ENCODE measurements at regions not wholly inside any gene's neighbourhood (a gene's known extent, or its start where the extent isn't known, plus 50 kb on each side); places are given as distances from the start of the nearest gene placed in this dataset.

- no peak for DNase-seq
- H3K9me3 Mint-ChIP-seq (ENCODE audit: insufficient read depth) = no peaks in the 10 kb centered on the region
- ChIA-PET POLR2A (interaction anchor here (0.7 to 2.3 kb wide), 2 partner anchors 37 to 45 kb away, joined by 3 to 6 read pairs; no protein-coding TSS in a partner anchor), CTCF (interaction anchor here (0.6 to 4.9 kb wide), 10 partner anchors 14 to 1026 kb away, joined by 3 to 38 read pairs (median 16); partner anchors contain the start of gene ZNF438)
- H3K4me1 Mint-ChIP-seq (ENCODE audit: low read depth) = peaks cover 25% of the 10 kb centered on the region
- no peak overlapping the region for H3K4me3 Mint-ChIP-seq
- H3K27me3 Mint-ChIP-seq (ENCODE audit: low read depth) = peaks cover 20% of the 10 kb centered on the region
- peak overlapping the region; percentile 49 for H3K27ac Mint-ChIP-seq
- ATAC-seq = no peak
- no peaks in the 10 kb centered on the region for H3K36me3 Mint-ChIP-seq (ENCODE audit: low read depth)
Measured at GRCh38 chr10:30782157-30782536, 152.6 kb upstream of the LYZL2 start.

GRCh38 chr10:30781670-30782121, 152.1 kb upstream of the LYZL2 start:
- peaks cover 25% of the 10 kb centered on the region for H3K4me1 Mint-ChIP-seq (ENCODE audit: low read depth)

GRCh38 chr10:30778769-30779168, 149.2 kb upstream of the LYZL2 start:
- Mint-ChIP-seq H3K36me3 (ENCODE audit: low read depth) (no peaks in the 10 kb centered on the region), H3K27ac (no peak overlapping the region), H3K4me1 (ENCODE audit: low read depth) (peaks cover 17% of the 10 kb centered on the region), H3K4me3 (no peak overlapping the region), H3K9me3 (ENCODE audit: insufficient read depth) (no peaks in the 10 kb centered on the region), H3K27me3 (ENCODE audit: low read depth) (peaks cover 17% of the 10 kb centered on the region)
- POLR2A ChIA-PET = no interaction called here
- ATAC-seq = no peak
- DNase-seq = no peak
- CTCF ChIA-PET = no interaction called here

More at GRCh38 chr10:30781670-30782121, 152.1 kb upstream of the LYZL2 start:
- H3K27me3 Mint-ChIP-seq (ENCODE audit: low read depth) = peaks cover 21% of the 10 kb centered on the region
- DNase-seq (no peak), ATAC-seq (no peak)
- CTCF ChIA-PET = interaction anchor here (1.9 to 4.8 kb wide), 4 partner anchors 14 to 44 kb away, joined by 9 to 38 read pairs (median 22); no protein-coding TSS in a partner anchor
- H3K9me3 Mint-ChIP-seq (ENCODE audit: insufficient read depth) = no peaks in the 10 kb centered on the region
- POLR2A ChIA-PET = interaction anchor here (2.3 kb wide), 1 partner anchor 45 kb away, joined by 6 read pairs; no protein-coding TSS in a partner anchor
- H3K27ac Mint-ChIP-seq = no peak overlapping the region
- no peak overlapping the region for H3K4me3 Mint-ChIP-seq
- no peaks in the 10 kb centered on the region for H3K36me3 Mint-ChIP-seq (ENCODE audit: low read depth)

GRCh38 chr10:30775779-30776591, 146.4 kb upstream of the LYZL2 start:
- Mint-ChIP-seq H3K9me3 (ENCODE audit: insufficient read depth) (no peaks in the 10 kb centered on the region), H3K27ac (no peak overlapping the region), H3K27me3 (ENCODE audit: low read depth) (peaks cover 21% of the 10 kb centered on the region), H3K4me3 (no peak overlapping the region), H3K36me3 (ENCODE audit: low read depth) (no peaks in the 10 kb centered on the region), H3K4me1 (ENCODE audit: low read depth) (no peaks in the 10 kb centered on the region)
- POLR2A ChIA-PET = no interaction called here
- ATAC-seq (no peak), DNase-seq (no peak)
- CTCF ChIA-PET = no interaction called here

- H3K27ac Mint-ChIP-seq = no peak overlapping the region
- H3K36me3 Mint-ChIP-seq (ENCODE audit: low read depth) = no peaks in the 10 kb centered on the region
- H3K4me1 Mint-ChIP-seq (ENCODE audit: low read depth) = no peaks in the 10 kb centered on the region
- H3K27me3 Mint-ChIP-seq (ENCODE audit: low read depth) = peaks cover 16% of the 10 kb centered on the region
- H3K9me3 Mint-ChIP-seq (ENCODE audit: insufficient read depth) = no peaks in the 10 kb centered on the region
- CTCF ChIA-PET = interaction anchor here (1.0 to 1.9 kb wide), 3 partner anchors 8 to 10 kb away, joined by 3 to 6 read pairs (median 3); no protein-coding TSS in a partner anchor
- H3K4me3 Mint-ChIP-seq = no peak overlapping the region
- ATAC-seq (no peak), DNase-seq (no peak)
- POLR2A ChIA-PET = no interaction called here
Measured at GRCh38 chr10:30774261-30774660, 144.7 kb upstream of the LYZL2 start.

- POLR2A ChIA-PET = no interaction called here
- H3K4me3 Mint-ChIP-seq = no peak overlapping the region
- no peak for ATAC-seq
Measured at GRCh38 chr10:30773501-30773900, 143.9 kb upstream of the LYZL2 start.

GRCh38 chr10:30770816-30771215, 141.3 kb upstream of the LYZL2 start:
- DNase-seq (no peak), ATAC-seq (no peak)
- Mint-ChIP-seq H3K4me3 (no peak overlapping the region), H3K9me3 (ENCODE audit: insufficient read depth) (no peaks in the 10 kb centered on the region), H3K36me3 (ENCODE audit: low read depth) (no peaks in the 10 kb centered on the region), H3K4me1 (ENCODE audit: low read depth) (no peaks in the 10 kb centered on the region), H3K27ac (no peak overlapping the region), H3K27me3 (ENCODE audit: low read depth) (peaks cover 6% of the 10 kb centered on the region)
- ChIA-PET POLR2A (no interaction called here), CTCF (interaction anchor here (0.6 to 3.3 kb wide), 2 partner anchors 13 to 50 kb away, joined by 3 to 23 read pairs; no protein-coding TSS in a partner anchor)

More at GRCh38 chr10:30773501-30773900, 143.9 kb upstream of the LYZL2 start:
- CTCF ChIA-PET = interaction anchor here (1.2 to 1.9 kb wide), 2 partner anchors 9 to 10 kb away, joined by 3 to 6 read pairs; no protein-coding TSS in a partner anchor
- no peaks in the 10 kb centered on the region for H3K9me3 Mint-ChIP-seq (ENCODE audit: insufficient read depth)
- no peak for DNase-seq
- H3K27ac Mint-ChIP-seq = no peak overlapping the region
- H3K4me1 Mint-ChIP-seq (ENCODE audit: low read depth) = no peaks in the 10 kb centered on the region
- H3K27me3 Mint-ChIP-seq (ENCODE audit: low read depth) = peaks cover 8% of the 10 kb centered on the region
- H3K36me3 Mint-ChIP-seq (ENCODE audit: low read depth) = no peaks in the 10 kb centered on the region

- ChIA-PET CTCF (interaction anchor here (0.6 to 3.3 kb wide), 2 partner anchors 14 to 49 kb away, joined by 3 to 23 read pairs; no protein-coding TSS in a partner anchor), POLR2A (no interaction called here)
- no peak overlapping the region for H3K27ac Mint-ChIP-seq
- no peaks in the 10 kb centered on the region for H3K36me3 Mint-ChIP-seq (ENCODE audit: low read depth)
- ATAC-seq (no peak), DNase-seq (no peak)
- H3K4me1 Mint-ChIP-seq (ENCODE audit: low read depth) = no peaks in the 10 kb centered on the region
- peaks cover 6% of the 10 kb centered on the region for H3K27me3 Mint-ChIP-seq (ENCODE audit: low read depth)
- no peaks in the 10 kb centered on the region for H3K9me3 Mint-ChIP-seq (ENCODE audit: insufficient read depth)
- no peak overlapping the region for H3K4me3 Mint-ChIP-seq
Measured at GRCh38 chr10:30770229-30770628, 140.7 kb upstream of the LYZL2 start.

- ChIA-PET CTCF (interaction anchor here (1.6 to 3.3 kb wide), 2 partner anchors 14 to 21 kb away, joined by 3 to 23 read pairs; no protein-coding TSS in a partner anchor), POLR2A (no interaction called here)
- H3K36me3 Mint-ChIP-seq (ENCODE audit: low read depth) = no peaks in the 10 kb centered on the region
- no peaks in the 10 kb centered on the region for H3K9me3 Mint-ChIP-seq (ENCODE audit: insufficient read depth)
- peaks cover 4% of the 10 kb centered on the region for H3K4me1 Mint-ChIP-seq (ENCODE audit: low read depth)
- ATAC-seq = no peak
- H3K27ac Mint-ChIP-seq = no peak overlapping the region
- H3K4me3 Mint-ChIP-seq = no peak overlapping the region
- DNase-seq = no peak
- H3K27me3 Mint-ChIP-seq (ENCODE audit: low read depth) = peaks cover 6% of the 10 kb centered on the region
Measured at GRCh38 chr10:30769361-30769760, 139.8 kb upstream of the LYZL2 start.

- H3K36me3 Mint-ChIP-seq (ENCODE audit: low read depth) = peaks cover 9% of the 10 kb centered on the region
- no peak overlapping the region for H3K4me3 Mint-ChIP-seq
- peaks cover 3% of the 10 kb centered on the region for H3K27me3 Mint-ChIP-seq (ENCODE audit: low read depth)
- POLR2A ChIA-PET = interaction anchor here (1.4 kb wide), 1 partner anchor 18 kb away, joined by 4 read pairs; no protein-coding TSS in a partner anchor
- CTCF ChIA-PET = interaction anchor here (0.8 to 4.9 kb wide), 6 partner anchors 9 to 78 kb away, joined by 3 to 33 read pairs (median 4); no protein-coding TSS in a partner anchor
- no peak overlapping the region for H3K27ac Mint-ChIP-seq
- peaks cover 22% of the 10 kb centered on the region for H3K4me1 Mint-ChIP-seq (ENCODE audit: low read depth)
- DNase-seq = no peak
- H3K9me3 Mint-ChIP-seq (ENCODE audit: insufficient read depth) = peaks cover 2% of the 10 kb centered on the region
- no peak for ATAC-seq
Measured at GRCh38 chr10:30765616-30766015, 136.1 kb upstream of the LYZL2 start.

GRCh38 chr10:30765022-30765615, 135.6 kb upstream of the LYZL2 start:
- H3K4me1 Mint-ChIP-seq (ENCODE audit: low read depth) = peaks cover 22% of the 10 kb centered on the region
- no peak overlapping the region for H3K27ac Mint-ChIP-seq
- peaks cover 6% of the 10 kb centered on the region for H3K9me3 Mint-ChIP-seq (ENCODE audit: insufficient read depth)
- peaks cover 9% of the 10 kb centered on the region for H3K36me3 Mint-ChIP-seq (ENCODE audit: low read depth)
- DNase-seq (no peak), ATAC-seq (no peak)
- CTCF ChIA-PET = interaction anchor here (0.8 to 4.9 kb wide), 6 partner anchors 10 to 77 kb away, joined by 3 to 33 read pairs (median 4); no protein-coding TSS in a partner anchor
- H3K27me3 Mint-ChIP-seq (ENCODE audit: low read depth) = peaks cover 3% of the 10 kb centered on the region
- POLR2A ChIA-PET = interaction anchor here (1.4 kb wide), 1 partner anchor 18 kb away, joined by 4 read pairs; no protein-coding TSS in a partner anchor
- no peak overlapping the region for H3K4me3 Mint-ChIP-seq
